Vagina (tissue), 2 donors: ENCODE measurements at regions not wholly inside any gene's neighbourhood (a gene's known extent, or its start where the extent isn't known, plus 50 kb on each side); places are given as distances from the start of the nearest gene placed in this dataset.
"Not testable (repeated sequence)": the region's sequence is repeated elsewhere in the genome, so short reads cannot be mapped to it uniquely, and the experiment has no call there.

Experiments used
- DNase-seq, 2 donors: peaks; one replicate each; pipeline ENCODE4 v3.0.0-alpha.2; 2017; ENCODE audit errors: extremely low spot score in 2 of 2
- H3K27ac ChIP-seq: fragments of 200-600 bp; sonication (generic); one replicate; pipeline ENCODE4 v1.5.1; 2019
- H3K27me3 ChIP-seq: fragments of 200-600 bp; sonication (generic); one replicate; pipeline ENCODE4 v1.5.1; 2019
- H3K36me3 ChIP-seq, 2 donors: fragments of 200-600 bp; sonication (generic); one replicate each; pipeline ENCODE4 v1.5.1; 2017 to 2019
- H3K4me1 ChIP-seq: fragments of 200-600 bp; sonication (generic); one replicate; pipeline ENCODE4 v1.5.1; 2019
- H3K4me3 ChIP-seq, 2 donors: fragments of 200-600 bp; sonication (generic); 1 replicate in 1 of 2; 2 replicates in 1 of 2; pipeline ENCODE4 v1.5.1; 2016 to 2019
- H3K9me3 ChIP-seq: fragments of 200-600 bp; sonication (generic); one replicate; pipeline ENCODE4 v1.5.1; 2019
- POLR2A ChIP-seq, 2 donors: fragments of 450-650 bp; IDR thresholded peaks; one replicate each; pipeline ENCODE4 v1.6.1; 2017; ENCODE audit warnings: antibody characterized with exemption in 2 of 2, mild to moderate bottlenecking in 2 of 2, moderate library complexity in 2 of 2
- POLR2AphosphoS5 ChIP-seq, 2 donors: sonication (generic); formaldehyde crosslinking; IDR thresholded peaks; one replicate each; pipeline ENCODE4 v1.9.0; 2017; ENCODE audit warnings: antibody characterized with exemption in 2 of 2, mild to moderate bottlenecking in 2 of 2, low read depth in 1 of 2; ENCODE audit not compliant: insufficient read depth in 1 of 2
- intact Hi-C: fragments of 100-400 bp; cut with DNase I; formaldehyde crosslinking; loops from one replicate; pipeline ENCODE4 v1.15.1; 2023
- TF ChIP-seq, protein P1 (sequence below), 3 experiments: fragments of 450-650 bp in 2 of 3; fragments of 200-600 bp in 1 of 3; sonication (generic) in 1 of 3; IDR thresholded peaks; one replicate each; pipeline ENCODE4 v1.5.1; 2017 to 2019; ENCODE audit warnings: antibody characterized with exemption in 3 of 3, mild to moderate bottlenecking in 2 of 3, moderate library complexity in 2 of 3

DNA sequence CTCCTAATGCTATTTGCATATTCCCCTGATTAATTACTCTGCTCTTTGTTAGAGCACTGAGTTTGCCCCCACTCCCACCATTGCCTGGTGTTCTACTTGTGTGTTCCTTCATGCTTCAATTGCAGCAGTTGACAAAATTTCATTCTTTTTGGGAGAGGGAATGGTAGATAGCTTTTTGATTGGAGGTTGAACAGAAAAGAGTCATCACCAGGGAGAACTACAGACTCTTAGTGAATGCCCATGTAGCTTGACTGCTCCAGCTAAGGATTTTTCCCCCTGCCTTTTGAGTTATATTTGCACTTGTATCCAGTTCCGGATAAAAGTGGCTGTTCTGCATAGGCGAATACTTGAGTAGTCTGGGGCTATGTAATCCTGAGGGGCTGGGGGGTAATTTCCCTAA is 183.9 kb downstream of the ETNK1 start:
- intact Hi-C loops: no loop called here
- Histone ChIP-seq H3K27me3 (no peaks in the 10 kb centered on the region), H3K27ac (no peak overlapping the region), H3K4me3 (no peak overlapping the region), H3K36me3 (no peaks in the 10 kb centered on the region), H3K9me3 (no peaks in the 10 kb centered on the region), H3K4me1 (no peaks in the 10 kb centered on the region)
- TF ChIP-seq POLR2A (IDR thresholded peaks at IDR 0.05) (no peak), POLR2AphosphoS5 (IDR thresholded peaks at IDR 0.05; ENCODE audit: insufficient read depth in 1 of 2, low read depth in 1 of 2) (no peak)
- TF ChIP-seq, protein P1, sequence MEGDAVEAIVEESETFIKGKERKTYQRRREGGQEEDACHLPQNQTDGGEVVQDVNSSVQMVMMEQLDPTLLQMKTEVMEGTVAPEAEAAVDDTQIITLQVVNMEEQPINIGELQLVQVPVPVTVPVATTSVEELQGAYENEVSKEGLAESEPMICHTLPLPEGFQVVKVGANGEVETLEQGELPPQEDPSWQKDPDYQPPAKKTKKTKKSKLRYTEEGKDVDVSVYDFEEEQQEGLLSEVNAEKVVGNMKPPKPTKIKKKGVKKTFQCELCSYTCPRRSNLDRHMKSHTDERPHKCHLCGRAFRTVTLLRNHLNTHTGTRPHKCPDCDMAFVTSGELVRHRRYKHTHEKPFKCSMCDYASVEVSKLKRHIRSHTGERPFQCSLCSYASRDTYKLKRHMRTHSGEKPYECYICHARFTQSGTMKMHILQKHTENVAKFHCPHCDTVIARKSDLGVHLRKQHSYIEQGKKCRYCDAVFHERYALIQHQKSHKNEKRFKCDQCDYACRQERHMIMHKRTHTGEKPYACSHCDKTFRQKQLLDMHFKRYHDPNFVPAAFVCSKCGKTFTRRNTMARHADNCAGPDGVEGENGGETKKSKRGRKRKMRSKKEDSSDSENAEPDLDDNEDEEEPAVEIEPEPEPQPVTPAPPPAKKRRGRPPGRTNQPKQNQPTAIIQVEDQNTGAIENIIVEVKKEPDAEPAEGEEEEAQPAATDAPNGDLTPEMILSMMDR (IDR thresholded peaks at IDR 0.05): no peak
- DNase-seq: no peak

DNA sequence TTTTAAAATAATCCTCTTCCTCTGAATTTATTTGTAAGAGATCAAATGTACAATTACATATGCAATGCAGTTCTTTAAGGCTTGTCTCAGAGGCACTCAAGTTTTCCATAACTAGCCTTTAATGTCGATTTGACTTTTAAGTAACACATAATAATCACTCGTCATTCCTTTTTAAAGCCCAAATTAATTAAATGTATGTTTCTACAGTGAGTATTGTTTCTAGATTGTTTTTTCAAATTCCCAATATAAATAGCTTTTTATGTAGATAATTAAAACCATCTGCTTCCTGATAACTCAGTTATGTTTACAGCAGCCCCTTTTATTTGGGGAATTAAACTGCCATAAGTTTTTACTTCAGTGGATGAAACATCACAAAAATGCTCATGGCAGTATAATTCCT is 185.1 kb downstream of the ETNK1 start:
- Histone ChIP-seq H3K9me3 (no peaks in the 10 kb centered on the region), H3K4me3 (no peak overlapping the region), H3K27me3 (no peaks in the 10 kb centered on the region), H3K27ac (no peak overlapping the region), H3K4me1 (no peaks in the 10 kb centered on the region), H3K36me3 (no peaks in the 10 kb centered on the region)
- no peak for DNase-seq
- TF ChIP-seq, protein P1 (IDR thresholded peaks at IDR 0.05): no peak
- TF ChIP-seq POLR2AphosphoS5 (IDR thresholded peaks at IDR 0.05; ENCODE audit: insufficient read depth in 1 of 2, low read depth in 1 of 2) (no peak), POLR2A (IDR thresholded peaks at IDR 0.05) (no peak)
- intact Hi-C loops: no loop called here

DNA sequence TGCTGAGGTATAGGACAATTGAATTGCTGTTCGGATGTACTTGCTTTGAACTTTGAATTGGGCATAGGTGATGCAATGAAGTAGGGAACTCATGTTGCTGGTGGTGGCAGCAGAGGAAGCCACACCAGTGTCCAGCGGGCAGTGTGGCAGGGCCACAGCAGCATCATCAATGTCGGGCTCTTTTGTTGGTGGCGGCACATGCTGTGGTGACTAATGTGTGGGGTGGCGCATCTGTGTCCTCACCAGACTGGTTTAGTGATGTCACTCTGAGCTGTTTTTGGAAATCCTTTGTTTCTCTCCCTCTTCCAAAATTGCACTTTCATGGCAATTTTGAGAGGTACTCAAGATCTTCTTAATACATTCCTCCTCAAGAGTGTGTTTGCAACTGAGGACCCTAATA is 187.6 kb downstream of the ETNK1 start:
- H3K36me3 ChIP-seq: no peaks in the 10 kb centered on the region
- no peak overlapping the region for H3K27ac ChIP-seq
- H3K4me1 ChIP-seq: no peaks in the 10 kb centered on the region
- no peaks in the 10 kb centered on the region for H3K9me3 ChIP-seq
- H3K4me3 ChIP-seq: no peak overlapping the region
- DNase-seq: no peak
- no peaks in the 10 kb centered on the region for H3K27me3 ChIP-seq
- TF ChIP-seq POLR2A (IDR thresholded peaks at IDR 0.05) (no peak), POLR2AphosphoS5 (IDR thresholded peaks at IDR 0.05; ENCODE audit: insufficient read depth in 1 of 2, low read depth in 1 of 2) (no peak)
- TF ChIP-seq, protein P1 (IDR thresholded peaks at IDR 0.05): no peak
- intact Hi-C loops: no loop called here

DNA sequence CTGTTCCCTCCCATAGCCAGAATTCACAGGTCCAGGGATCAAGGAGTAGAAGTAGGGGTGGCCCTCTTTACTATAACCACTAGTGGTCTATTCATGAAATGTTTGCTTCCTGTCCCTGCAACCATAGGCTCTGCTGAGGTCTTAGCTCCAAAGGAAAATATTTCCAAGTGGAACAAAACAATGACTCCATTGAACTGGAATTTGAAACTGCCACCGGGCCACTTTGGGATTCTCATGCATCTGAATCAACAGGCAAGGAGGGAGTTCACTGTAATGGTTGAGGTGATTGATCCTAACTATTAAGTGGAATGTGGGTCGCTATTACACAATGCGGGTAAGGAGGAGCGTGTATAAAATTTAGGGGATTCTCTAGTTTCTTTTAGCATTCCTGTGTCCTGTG is 197.0 kb downstream of the ETNK1 start:
- intact Hi-C loops: no loop called here
- TF ChIP-seq POLR2AphosphoS5 (IDR thresholded peaks at IDR 0.05; ENCODE audit: insufficient read depth in 1 of 2, low read depth in 1 of 2): no peak
- TF ChIP-seq POLR2A (IDR thresholded peaks at IDR 0.05): no peak
- TF ChIP-seq, protein P1 (IDR thresholded peaks at IDR 0.05): no peak
- Histone ChIP-seq H3K27ac (no peak overlapping the region), H3K4me1 (no peaks in the 10 kb centered on the region), H3K4me3 (no peak overlapping the region), H3K36me3 (no peaks in the 10 kb centered on the region), H3K9me3 (no peaks in the 10 kb centered on the region), H3K27me3 (no peaks in the 10 kb centered on the region)
- no peak for DNase-seq

DNA sequence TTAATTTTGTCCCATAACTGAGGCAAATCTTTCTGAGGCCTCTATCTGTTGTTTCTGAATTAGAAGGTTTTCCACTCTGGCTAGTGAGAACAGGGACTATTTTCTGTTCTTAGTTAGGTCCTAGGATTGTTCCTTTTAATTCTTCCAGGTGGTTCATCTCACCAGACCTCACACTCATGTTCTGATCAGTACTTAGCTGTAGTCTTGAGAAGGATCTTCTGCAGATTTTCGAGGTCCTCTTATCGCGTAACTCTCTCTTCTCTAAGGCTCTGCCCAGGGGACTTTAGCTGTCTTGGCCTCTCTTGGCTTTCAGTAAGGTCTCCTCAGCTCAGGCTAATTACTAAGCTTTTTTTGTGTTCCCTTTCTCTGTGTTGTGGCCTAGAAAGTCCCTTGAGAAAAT is 201.1 kb downstream of the ETNK1 start:
- Histone ChIP-seq H3K27ac (no peak overlapping the region), H3K4me3 (no peak overlapping the region), H3K4me1 (no peaks in the 10 kb centered on the region), H3K9me3 (no peaks in the 10 kb centered on the region), H3K36me3 (no peaks in the 10 kb centered on the region), H3K27me3 (no peaks in the 10 kb centered on the region)
- DNase-seq: no peak
- intact Hi-C loops: no loop called here
- TF ChIP-seq POLR2A (IDR thresholded peaks at IDR 0.05) (no peak), POLR2AphosphoS5 (IDR thresholded peaks at IDR 0.05; ENCODE audit: insufficient read depth in 1 of 2, low read depth in 1 of 2) (no peak)
- TF ChIP-seq, protein P1 (IDR thresholded peaks at IDR 0.05): no peak

DNA sequence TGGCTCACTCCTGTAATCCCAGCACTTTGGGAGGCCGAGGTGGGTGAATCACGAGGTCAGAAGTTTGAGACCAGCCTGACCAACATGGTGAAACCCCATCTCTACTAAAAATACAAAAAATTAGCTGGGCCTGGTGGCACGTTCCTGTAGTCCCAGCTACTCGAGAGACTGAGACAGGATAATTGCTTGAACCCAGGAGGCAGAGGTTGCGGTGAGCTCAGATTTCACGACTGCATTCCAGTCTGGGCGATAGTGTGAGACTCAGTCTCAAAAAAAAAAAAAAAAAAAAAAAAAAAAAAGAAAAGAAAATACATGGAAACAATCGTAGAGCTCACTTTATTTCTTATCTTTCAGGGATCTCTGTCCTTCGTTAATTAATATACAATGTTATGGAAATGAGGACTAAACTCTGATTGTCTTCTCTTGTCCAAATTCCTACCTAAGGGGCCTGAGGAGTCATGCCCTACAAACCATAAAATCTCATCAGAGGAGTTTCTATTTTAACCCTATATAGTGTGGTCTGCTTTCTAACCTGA is 201.5 kb downstream of the ETNK1 start:
- not testable (repeated sequence) for H3K4me1 ChIP-seq, DNase-seq

More for the DNA sequence above, 201.5 kb downstream of the ETNK1 start:
- H3K27me3 ChIP-seq, intact Hi-C loops, H3K27ac ChIP-seq, H3K36me3 ChIP-seq, H3K4me3 ChIP-seq, H3K9me3 ChIP-seq: not testable (repeated sequence)
